ENCODE measurements at regions not wholly inside any gene's neighbourhood (a gene's known extent, or its start where the extent isn't known, plus 50 kb on each side); places are given as distances from the start of the nearest gene placed in this dataset.
"Not testable (repeated sequence)": the region's sequence is repeated elsewhere in the genome, so short reads cannot be mapped to it uniquely, and the experiment has no call there.

DNA sequence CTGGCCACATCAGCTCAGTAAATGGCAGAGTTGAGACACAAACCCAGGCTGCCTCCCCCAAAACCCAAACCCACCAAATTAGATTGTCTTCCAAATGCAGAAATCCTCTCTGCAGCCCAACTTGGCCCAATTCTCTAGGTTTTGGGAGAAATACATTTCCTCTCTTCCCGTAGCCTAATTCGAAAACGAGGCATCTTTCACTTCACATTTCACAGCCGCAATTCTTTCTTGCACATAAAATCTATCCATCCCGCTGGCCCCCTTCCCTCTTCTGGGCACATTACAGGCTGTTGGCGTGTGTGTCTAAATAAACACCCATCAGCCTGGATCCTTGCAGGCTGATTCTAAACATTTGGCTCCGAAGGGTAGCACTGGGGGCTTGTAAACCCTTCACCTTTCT is 83.8 kb upstream of the VRK1 start:
- WGBS = 15% methylated on average over 7 of the region's 7 CpGs
- Histone ChIP-seq H3K27ac (replicated peaks in 1 of 4) (no peak overlapping the region), H3K4me1 (peaks cover 0 to 11% (median 8%) of the 10 kb centered on the region in 4 donors), H3K9me3 (no peaks in the 10 kb centered on the region), H3K4me3 (no peak overlapping the region), H3K27me3 (peaks cover 0 to 6% (median 0%) of the 10 kb centered on the region in 4 donors), H3K36me3 (no peaks in the 10 kb centered on the region)
- TF ChIP-seq POLR2AphosphoS5 (IDR thresholded peaks at IDR 0.05) = no peak
- TF ChIP-seq, protein P1, sequence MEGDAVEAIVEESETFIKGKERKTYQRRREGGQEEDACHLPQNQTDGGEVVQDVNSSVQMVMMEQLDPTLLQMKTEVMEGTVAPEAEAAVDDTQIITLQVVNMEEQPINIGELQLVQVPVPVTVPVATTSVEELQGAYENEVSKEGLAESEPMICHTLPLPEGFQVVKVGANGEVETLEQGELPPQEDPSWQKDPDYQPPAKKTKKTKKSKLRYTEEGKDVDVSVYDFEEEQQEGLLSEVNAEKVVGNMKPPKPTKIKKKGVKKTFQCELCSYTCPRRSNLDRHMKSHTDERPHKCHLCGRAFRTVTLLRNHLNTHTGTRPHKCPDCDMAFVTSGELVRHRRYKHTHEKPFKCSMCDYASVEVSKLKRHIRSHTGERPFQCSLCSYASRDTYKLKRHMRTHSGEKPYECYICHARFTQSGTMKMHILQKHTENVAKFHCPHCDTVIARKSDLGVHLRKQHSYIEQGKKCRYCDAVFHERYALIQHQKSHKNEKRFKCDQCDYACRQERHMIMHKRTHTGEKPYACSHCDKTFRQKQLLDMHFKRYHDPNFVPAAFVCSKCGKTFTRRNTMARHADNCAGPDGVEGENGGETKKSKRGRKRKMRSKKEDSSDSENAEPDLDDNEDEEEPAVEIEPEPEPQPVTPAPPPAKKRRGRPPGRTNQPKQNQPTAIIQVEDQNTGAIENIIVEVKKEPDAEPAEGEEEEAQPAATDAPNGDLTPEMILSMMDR (IDR thresholded peaks at IDR 0.05) = no peak
- TF ChIP-seq POLR2A (IDR thresholded peaks at IDR 0.05; ENCODE audit: low read depth) = no peak
- no peak for TF ChIP-seq EP300 (IDR thresholded peaks at IDR 0.05)
- intact Hi-C loops (cut with DNase I) = no loop called here
- DNase-seq (ENCODE audit: extremely low spot score) = no peak

GRCh38 chr14:96714537-96714936 is 82.6 kb upstream of the VRK1 start:
- DNase-seq (ENCODE audit: extremely low spot score); H3K4me3 ChIP-seq; H3K27me3 ChIP-seq; H3K27ac ChIP-seq (replicated peaks in 1 of 4); H3K36me3 ChIP-seq; intact Hi-C loops (cut with DNase I); H3K9me3 ChIP-seq: not testable (repeated sequence)
- peaks cover 0 to 11% (median 8%) of the 10 kb centered on the region in 4 donors for H3K4me1 ChIP-seq
- 88% methylated on average over 10 of the region's 10 CpGs for WGBS

GRCh38 chr14:96717116-96717515 is 80.1 kb upstream of the VRK1 start:
- intact Hi-C loops (cut with DNase I) = no loop called here
- TF ChIP-seq POLR2A (IDR thresholded peaks at IDR 0.05; ENCODE audit: low read depth) (no peak), POLR2AphosphoS5 (IDR thresholded peaks at IDR 0.05) (no peak), EP300 (IDR thresholded peaks at IDR 0.05) (no peak)
- TF ChIP-seq, protein P1 (IDR thresholded peaks at IDR 0.05) = no peak
- H3K4me1 ChIP-seq = peaks cover 0 to 11% (median 8%) of the 10 kb centered on the region in 4 donors
- no peak overlapping the region for H3K4me3 ChIP-seq
- H3K36me3 ChIP-seq = no peaks in the 10 kb centered on the region
- DNase-seq (ENCODE audit: extremely low spot score) = no peak
- WGBS = 75% methylated on average over 5 of the region's 5 CpGs
- no peaks in the 10 kb centered on the region for H3K9me3 ChIP-seq
- H3K27me3 ChIP-seq = no peaks in the 10 kb centered on the region
- H3K27ac ChIP-seq (replicated peaks in 1 of 4) = no peak overlapping the region

DNA sequence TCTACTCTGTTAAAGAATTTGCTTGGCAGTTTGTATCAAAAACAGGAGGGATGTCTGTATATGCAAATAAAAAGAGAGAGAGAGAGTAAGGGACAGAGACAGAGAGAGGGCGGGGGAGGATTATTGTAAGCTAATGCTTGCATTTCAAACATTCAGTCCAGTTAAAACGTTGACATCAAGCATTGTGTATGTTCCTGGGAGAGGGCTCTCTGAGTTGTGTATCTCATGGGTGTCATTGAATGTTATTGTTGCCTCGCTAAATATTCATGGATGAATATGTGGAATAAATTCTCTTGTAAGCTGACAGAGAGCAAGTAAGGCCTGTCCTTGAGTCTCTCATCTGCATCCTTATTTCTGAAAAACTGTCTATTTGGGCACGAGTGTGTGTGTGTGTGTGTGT is 78.8 kb upstream of the VRK1 start:
- Histone ChIP-seq H3K4me3 (no peak overlapping the region), H3K9me3 (no peaks in the 10 kb centered on the region), H3K36me3 (no peaks in the 10 kb centered on the region), H3K4me1 (peaks cover 0 to 6% (median 5%) of the 10 kb centered on the region in 4 donors), H3K27ac (replicated peaks in 1 of 4) (no peak overlapping the region), H3K27me3 (no peaks in the 10 kb centered on the region)
- intact Hi-C loops (cut with DNase I) = no loop called here
- no peak for DNase-seq (ENCODE audit: extremely low spot score)
- TF ChIP-seq, protein P1 (IDR thresholded peaks at IDR 0.05) = no peak
- TF ChIP-seq POLR2AphosphoS5 (IDR thresholded peaks at IDR 0.05) (no peak), EP300 (IDR thresholded peaks at IDR 0.05) (no peak), POLR2A (IDR thresholded peaks at IDR 0.05; ENCODE audit: low read depth) (no peak)
- WGBS = 55% methylated on average over 4 of the region's 4 CpGs

GRCh38 chr14:96720702-96721101 is 76.5 kb upstream of the VRK1 start:
- H3K36me3 ChIP-seq; H3K27ac ChIP-seq (replicated peaks in 1 of 4); H3K4me1 ChIP-seq; intact Hi-C loops (cut with DNase I); H3K4me3 ChIP-seq; H3K27me3 ChIP-seq; DNase-seq (ENCODE audit: extremely low spot score): not testable (repeated sequence)
- WGBS = 74% methylated on average over 6 of the region's 6 CpGs
- H3K9me3 ChIP-seq = peaks cover 0 to 13% (median 3%) of the 10 kb centered on the region in 4 donors

GRCh38 chr14:96722736-96723135 is 74.4 kb upstream of the VRK1 start:
- Histone ChIP-seq H3K27ac (replicated peaks in 1 of 4) (no peak overlapping the region), H3K9me3 (peaks cover 0 to 20% (median 3%) of the 10 kb centered on the region in 4 donors), H3K27me3 (peaks cover 0 to 13% (median 0%) of the 10 kb centered on the region in 4 donors), H3K4me3 (no peak overlapping the region), H3K36me3 (no peaks in the 10 kb centered on the region), H3K4me1 (no peaks in the 10 kb centered on the region)
- intact Hi-C loops (cut with DNase I) = no loop called here
- DNase-seq (ENCODE audit: extremely low spot score) = no peak
- no peak for TF ChIP-seq POLR2AphosphoS5 (IDR thresholded peaks at IDR 0.05)
- TF ChIP-seq, protein P1 (IDR thresholded peaks at IDR 0.05) = no peak
- no peak for TF ChIP-seq EP300 (IDR thresholded peaks at IDR 0.05)
- no peak for TF ChIP-seq POLR2A (IDR thresholded peaks at IDR 0.05; ENCODE audit: low read depth)
- WGBS = 77% methylated on average over 6 of the region's 6 CpGs
